NCI-H510A (cell line): ENCODE measurements at regions not wholly inside any gene's neighbourhood (a gene's known extent, or its start where the extent isn't known, plus 50 kb on each side); places are given as distances from the start of the nearest gene placed in this dataset.

Experiments
- DNase-seq: peaks from one replicate; lab custom pipeline; 2025; lab: John Stamatoyannopoulos, UW

- DNase-seq = no peak
Observed at GRCh38 chr18:55090564-55091188, 131.4 kb upstream of the CCDC68 start.

GRCh38 chr18:55089610-55090009 lies 130.3 kb upstream of the CCDC68 start:
- DNase-seq = no peak

- no peak for DNase-seq
Observed at GRCh38 chr18:55088561-55088960, 129.3 kb upstream of the CCDC68 start.

GRCh38 chr18:55088000-55088401 lies 128.7 kb upstream of the CCDC68 start:
- no peak for DNase-seq

GRCh38 chr18:55086906-55087305 lies 127.6 kb upstream of the CCDC68 start:
- DNase-seq = no peak

- DNase-seq = no peak
Observed at GRCh38 chr18:55085557-55086285, 126.5 kb upstream of the CCDC68 start.

GRCh38 chr18:55084550-55084949 lies 125.3 kb upstream of the CCDC68 start:
- DNase-seq = no peak

GRCh38 chr18:55083461-55083860 lies 124.2 kb upstream of the CCDC68 start:
- no peak for DNase-seq

- DNase-seq = no peak
Observed at GRCh38 chr18:55079481-55080355, 120.5 kb upstream of the CCDC68 start.

GRCh38 chr18:55079067-55079466 lies 119.8 kb upstream of the CCDC68 start:
- no peak for DNase-seq

GRCh38 chr18:55078303-55078932 lies 119.2 kb upstream of the CCDC68 start:
- no peak for DNase-seq

GRCh38 chr18:55076643-55077218 lies 117.5 kb upstream of the CCDC68 start:
- DNase-seq = no peak

GRCh38 chr18:55073834-55074233 lies 114.6 kb upstream of the CCDC68 start:
- DNase-seq = no peak

GRCh38 chr18:55073116-55073515 lies 113.9 kb upstream of the CCDC68 start:
- no peak for DNase-seq

- no peak for DNase-seq
Observed at GRCh38 chr18:55072698-55073097, 113.4 kb upstream of the CCDC68 start.

GRCh38 chr18:55072181-55072580 lies 112.9 kb upstream of the CCDC68 start:
- no peak for DNase-seq

GRCh38 chr18:55069497-55069896 lies 110.2 kb upstream of the CCDC68 start:
- DNase-seq = no peak

GRCh38 chr18:55064760-55065159 lies 105.5 kb upstream of the CCDC68 start:
- DNase-seq = no peak

GRCh38 chr18:55064073-55064472 lies 104.8 kb upstream of the CCDC68 start:
- no peak for DNase-seq

- DNase-seq = no peak
Observed at GRCh38 chr18:55054021-55054990, 95.0 kb upstream of the CCDC68 start.

GRCh38 chr18:55048892-55049291 lies 89.6 kb upstream of the CCDC68 start:
- DNase-seq = no peak
